Activated naive CD8-positive, alpha-beta T cell treated with anti-CD3 and anti-CD28 coated beads, Interleukin-2, amount 50 U/mL, for 24 hours (primary cell): ENCODE measurements at regions not wholly inside any gene's neighbourhood (a gene's known extent, or its start where the extent isn't known, plus 50 kb on each side); places are given as distances from the start of the nearest gene placed in this dataset.
"Not testable (repeated sequence)": the region's sequence is repeated elsewhere in the genome, so short reads cannot be mapped to it uniquely, and the experiment has no call there.

Experiments used
- ATAC-seq: fragments of 150-1000 bp; cut with Tn5 transposase; one replicate; pipeline ENCODE4 v1.10.0; 2021
- DNase-seq: peaks from one replicate; pipeline ENCODE4 v3.0.0; 2021
- H3K27ac Mint-ChIP-seq: one replicate; pipeline ENCODE4 v1.8.0; 2021; ENCODE audit warnings: mild to moderate bottlenecking, mixed read lengths
- H3K27me3 Mint-ChIP-seq: one replicate; pipeline ENCODE4 v1.8.0; 2021; ENCODE audit warnings: mixed read lengths
- H3K36me3 Mint-ChIP-seq: one replicate; pipeline ENCODE4 v1.8.0; 2021; ENCODE audit warnings: low read depth, mixed read lengths
- H3K4me1 Mint-ChIP-seq: one replicate; pipeline ENCODE4 v1.8.0; 2021; ENCODE audit warnings: mixed read lengths
- H3K4me3 Mint-ChIP-seq: one replicate; pipeline ENCODE4 v1.8.0; 2021; ENCODE audit warnings: mild to moderate bottlenecking, moderate library complexity, mixed read lengths
- H3K9me3 Mint-ChIP-seq: one replicate; pipeline ENCODE4 v1.8.0; 2021; ENCODE audit warnings: mixed read lengths

GRCh38 chr22:16090991-16091390 lies 401.2 kb downstream of the POTEH start:
- not testable (repeated sequence) for H3K27ac Mint-ChIP-seq, ATAC-seq, H3K9me3 Mint-ChIP-seq

GRCh38 chr22:16105121-16105520 lies 415.3 kb downstream of the POTEH start:
- not testable (repeated sequence) for H3K27me3 Mint-ChIP-seq, DNase-seq, H3K4me1 Mint-ChIP-seq, H3K27ac Mint-ChIP-seq, H3K9me3 Mint-ChIP-seq, ATAC-seq, H3K36me3 Mint-ChIP-seq, H3K4me3 Mint-ChIP-seq

More at GRCh38 chr22:16090991-16091390, 401.2 kb downstream of the POTEH start:
- H3K4me1 Mint-ChIP-seq, H3K4me3 Mint-ChIP-seq, DNase-seq, H3K36me3 Mint-ChIP-seq, H3K27me3 Mint-ChIP-seq: not testable (repeated sequence)

GRCh38 chr22:16131456-16131855 lies 441.6 kb downstream of the POTEH start:
- DNase-seq, H3K36me3 Mint-ChIP-seq, H3K9me3 Mint-ChIP-seq, H3K27me3 Mint-ChIP-seq, H3K4me1 Mint-ChIP-seq, ATAC-seq, H3K4me3 Mint-ChIP-seq, H3K27ac Mint-ChIP-seq: not testable (repeated sequence)

- ATAC-seq (no peak), DNase-seq (no peak)
- no peaks in the 10 kb centered on the region for H3K36me3 Mint-ChIP-seq
- H3K4me3 Mint-ChIP-seq = no peak overlapping the region
- H3K27me3 Mint-ChIP-seq = no peaks in the 10 kb centered on the region
- no peaks in the 10 kb centered on the region for H3K4me1 Mint-ChIP-seq
- no peak overlapping the region for H3K27ac Mint-ChIP-seq
- peaks cover 3% of the 10 kb centered on the region for H3K9me3 Mint-ChIP-seq
Observed at GRCh38 chr22:16131918-16132317, 442.1 kb downstream of the POTEH start.

- not testable (repeated sequence) for H3K9me3 Mint-ChIP-seq, ATAC-seq, H3K4me3 Mint-ChIP-seq, H3K27me3 Mint-ChIP-seq, H3K27ac Mint-ChIP-seq, DNase-seq, H3K36me3 Mint-ChIP-seq, H3K4me1 Mint-ChIP-seq
Observed at GRCh38 chr22:16132598-16132997, 442.8 kb downstream of the POTEH start.

GRCh38 chr22:16146101-16146500 lies 446.5 kb downstream of the CCT8L2 start:
- not testable (repeated sequence) for H3K4me3 Mint-ChIP-seq, DNase-seq, ATAC-seq, H3K27me3 Mint-ChIP-seq, H3K36me3 Mint-ChIP-seq, H3K27ac Mint-ChIP-seq, H3K9me3 Mint-ChIP-seq, H3K4me1 Mint-ChIP-seq

- ATAC-seq, H3K4me3 Mint-ChIP-seq, H3K4me1 Mint-ChIP-seq, H3K27me3 Mint-ChIP-seq, H3K9me3 Mint-ChIP-seq, H3K27ac Mint-ChIP-seq, H3K36me3 Mint-ChIP-seq: not testable (repeated sequence)
- DNase-seq = peak; percentile 2
Observed at GRCh38 chr22:16146916-16147315, 445.7 kb downstream of the CCT8L2 start.

- H3K36me3 Mint-ChIP-seq, H3K4me3 Mint-ChIP-seq, H3K27ac Mint-ChIP-seq, ATAC-seq, DNase-seq, H3K9me3 Mint-ChIP-seq, H3K4me1 Mint-ChIP-seq, H3K27me3 Mint-ChIP-seq: not testable (repeated sequence)
Observed at GRCh38 chr22:16177287-16177686, 415.3 kb downstream of the CCT8L2 start.

GRCh38 chr22:16183864-16184263 lies 408.7 kb downstream of the CCT8L2 start:
- H3K4me3 Mint-ChIP-seq, H3K4me1 Mint-ChIP-seq, DNase-seq, H3K27ac Mint-ChIP-seq, H3K9me3 Mint-ChIP-seq, H3K27me3 Mint-ChIP-seq, ATAC-seq, H3K36me3 Mint-ChIP-seq: not testable (repeated sequence)
